ENCODE measurements at regions not wholly inside any gene's neighbourhood (a gene's known extent, or its start where the extent isn't known, plus 50 kb on each side); places are given as distances from the start of the nearest gene placed in this dataset.

- 85% methylated on average over 2 of the region's 2 CpGs for WGBS
- TF ChIP-seq POLR2AphosphoS5 (IDR thresholded peaks at IDR 0.05): no peak
- no peak for TF ChIP-seq CTCF (IDR thresholded peaks at IDR 0.05)
- TF ChIP-seq POLR2A (IDR thresholded peaks at IDR 0.05): no peak
Observed at GRCh38 chr15:31781261-31781660, 249.1 kb upstream of the CHRNA7 start.

GRCh38 chr15:31782016-31782783 is 248.1 kb upstream of the CHRNA7 start:
- DNase-seq (ENCODE audit: low spot score): no peak
- Histone ChIP-seq H3K4me1 (replicated peaks) (no peaks in the 10 kb centered on the region), H3K27me3 (replicated peaks; ENCODE audit: insufficient read depth) (no peaks in the 10 kb centered on the region), H3K4me3 (no peak overlapping the region), H3K36me3 (no peaks in the 10 kb centered on the region), H3K9me3 (no peaks in the 10 kb centered on the region), H3K27ac (no peak overlapping the region)
- intact Hi-C loops (cut with DNase I): no loop called here
- 85% methylated on average over 9 of the region's 9 CpGs for WGBS
- TF ChIP-seq POLR2A (IDR thresholded peaks at IDR 0.05) (no peak), POLR2AphosphoS5 (IDR thresholded peaks at IDR 0.05) (no peak), CTCF (IDR thresholded peaks at IDR 0.05) (no peak)

More at GRCh38 chr15:31781261-31781660, 249.1 kb upstream of the CHRNA7 start:
- no peak overlapping the region for H3K27ac ChIP-seq
- no peak overlapping the region for H3K4me3 ChIP-seq
- no peaks in the 10 kb centered on the region for H3K27me3 ChIP-seq (replicated peaks; ENCODE audit: insufficient read depth)
- H3K4me1 ChIP-seq (replicated peaks): no peaks in the 10 kb centered on the region
- intact Hi-C loops (cut with DNase I): no loop called here
- H3K9me3 ChIP-seq: no peaks in the 10 kb centered on the region
- DNase-seq (ENCODE audit: low spot score): no peak
- no peaks in the 10 kb centered on the region for H3K36me3 ChIP-seq

GRCh38 chr15:31782951-31783350 is 247.4 kb upstream of the CHRNA7 start:
- no peak overlapping the region for H3K4me3 ChIP-seq
- no peaks in the 10 kb centered on the region for H3K9me3 ChIP-seq
- TF ChIP-seq POLR2AphosphoS5 (IDR thresholded peaks at IDR 0.05) (no peak), CTCF (IDR thresholded peaks at IDR 0.05) (no peak), POLR2A (IDR thresholded peaks at IDR 0.05) (no peak)
- no peaks in the 10 kb centered on the region for H3K36me3 ChIP-seq
- no peaks in the 10 kb centered on the region for H3K4me1 ChIP-seq (replicated peaks)
- no peaks in the 10 kb centered on the region for H3K27me3 ChIP-seq (replicated peaks; ENCODE audit: insufficient read depth)
- 64% methylated on average over 3 of the region's 3 CpGs for WGBS
- intact Hi-C loops (cut with DNase I): no loop called here
- no peak overlapping the region for H3K27ac ChIP-seq
- no peak for DNase-seq (ENCODE audit: low spot score)

- Histone ChIP-seq H3K27me3 (replicated peaks; ENCODE audit: insufficient read depth) (no peaks in the 10 kb centered on the region), H3K9me3 (no peaks in the 10 kb centered on the region), H3K4me1 (replicated peaks) (no peaks in the 10 kb centered on the region), H3K4me3 (no peak overlapping the region), H3K27ac (no peak overlapping the region), H3K36me3 (no peaks in the 10 kb centered on the region)
- WGBS: 79% methylated on average over 4 of the region's 4 CpGs
- DNase-seq (ENCODE audit: low spot score): no peak
- intact Hi-C loops (cut with DNase I): no loop called here
- TF ChIP-seq POLR2AphosphoS5 (IDR thresholded peaks at IDR 0.05) (no peak), CTCF (IDR thresholded peaks at IDR 0.05) (no peak), POLR2A (IDR thresholded peaks at IDR 0.05) (no peak)
Observed at GRCh38 chr15:31786360-31786759, 244.0 kb upstream of the CHRNA7 start.

GRCh38 chr15:31788104-31788503 is 242.2 kb upstream of the CHRNA7 start:
- no peaks in the 10 kb centered on the region for H3K36me3 ChIP-seq
- intact Hi-C loops (cut with DNase I): no loop called here
- no peaks in the 10 kb centered on the region for H3K27me3 ChIP-seq (replicated peaks; ENCODE audit: insufficient read depth)
- H3K4me3 ChIP-seq: no peak overlapping the region
- no peak overlapping the region for H3K27ac ChIP-seq
- WGBS: 77% methylated on average over 3 of the region's 3 CpGs
- TF ChIP-seq POLR2A (IDR thresholded peaks at IDR 0.05): no peak
- TF ChIP-seq CTCF (IDR thresholded peaks at IDR 0.05): no peak
- TF ChIP-seq POLR2AphosphoS5 (IDR thresholded peaks at IDR 0.05): no peak
- no peaks in the 10 kb centered on the region for H3K4me1 ChIP-seq (replicated peaks)
- H3K9me3 ChIP-seq: no peaks in the 10 kb centered on the region
- DNase-seq (ENCODE audit: low spot score): no peak

Measured in prostate gland (tissue), 2 donors.